H1 (cell line): ENCODE measurements at regions not wholly inside any gene's neighbourhood (a gene's known extent, or its start where the extent isn't known, plus 50 kb on each side); places are given as distances from the start of the nearest gene placed in this dataset.

ENCODE experiments used
- CTCF ChIA-PET: fragments of 300-600 bp; sonication (Branson Sonifier 250); formaldehyde crosslinking; loops from one replicate; lab custom pipeline; 2021; ENCODE audit not compliant: partially characterized antibody; lab: Charles Lee
- POLR2A ChIA-PET: fragments of 300-600 bp; sonication (Branson Sonifier 250); formaldehyde crosslinking; loops from one replicate; lab custom pipeline; 2021; ENCODE audit warnings: inconsistent platforms; ENCODE audit not compliant: partially characterized antibody; lab: Charles Lee
- DNase-seq, 2 experiments: peaks; one replicate each; pipeline versions ENCODE4 v3.0.0 to v3.0.0-alpha.2; 2010 to 2022; ENCODE audit warnings: low spot score in 2 of 2, low read depth in 1 of 2, mixed read lengths in 1 of 2
- FAIRE-seq: peaks from 2 replicates; lab custom pipeline; 2011; peaks lifted over from hg19 to GRCh38; lab: Jason Lieb, UNC
- H2AFZ ChIP-seq: 2 replicates; pipeline ENCODE4 v1.8.1; 2012; ENCODE audit warnings: low read length, inconsistent platforms
- H2AK5ac ChIP-seq: 2 replicates; pipeline ENCODE4 v1.6.1; 2013; ENCODE audit warnings: low read depth, low read length
- H2BK120ac ChIP-seq: replicated peaks from 2 replicates; pipeline ENCODE3; 2013; ENCODE audit warnings: low read depth, low read length, inconsistent platforms
- H2BK12ac ChIP-seq: 2 replicates; pipeline ENCODE4 v1.6.1; 2013; ENCODE audit warnings: low read depth, low read length
- H2BK15ac ChIP-seq: 2 replicates; pipeline ENCODE4 v1.6.1; 2013; ENCODE audit warnings: low read length
- H2BK20ac ChIP-seq: 2 replicates; pipeline ENCODE4 v1.6.1; 2013; ENCODE audit warnings: low read length
- H2BK5ac ChIP-seq: 2 replicates; pipeline ENCODE4 v1.6.1; 2013; ENCODE audit warnings: low read depth, low read length
- H3K14ac ChIP-seq: 2 replicates; pipeline ENCODE4 v1.6.1; 2013; ENCODE audit warnings: inconsistent platforms; ENCODE audit not compliant: insufficient read length
- H3K18ac ChIP-seq: 2 replicates; pipeline ENCODE4 v1.6.1; 2013; ENCODE audit warnings: low read length; ENCODE audit errors: extremely low read depth
- H3K23ac ChIP-seq: 2 replicates; pipeline ENCODE4 v1.6.1; 2013; ENCODE audit warnings: inconsistent platforms; ENCODE audit not compliant: insufficient read length
- H3K23me2 ChIP-seq: 2 replicates; pipeline ENCODE4 v1.6.1; 2013; ENCODE audit warnings: low read depth, low read length
- H3K27ac ChIP-seq: 2 replicates; pipeline ENCODE4 v1.6.1; 2011; ENCODE audit warnings: low read depth, low read length, inconsistent platforms
- H3K27me3 ChIP-seq, 4 experiments: replicated peaks in 1 of 4; 1 replicate in 1 of 4; 2 replicates in 3 of 4; pipeline versions ENCODE4 v1.6.1 to v1.8.1; 2011 to 2013; ENCODE audit warnings: low read length in 3 of 4, mild to moderate bottlenecking in 3 of 4, inconsistent platforms in 2 of 4, mixed read lengths in 2 of 4, moderate library complexity in 1 of 4; ENCODE audit not compliant: control insufficient read depth in 3 of 4, insufficient read depth in 3 of 4; ENCODE audit errors: extremely low read depth in 1 of 4
- H3K36me3 ChIP-seq, 4 experiments: 2 replicates each; pipeline versions ENCODE4 v1.6.1 to v1.8.1; 2011 to 2013; ENCODE audit warnings: mild to moderate bottlenecking in 4 of 4, low read length in 3 of 4, moderate library complexity in 2 of 4, control low read depth in 1 of 4, inconsistent platforms in 1 of 4; ENCODE audit not compliant: insufficient read depth in 4 of 4, control insufficient read depth in 2 of 4
- H3K4ac ChIP-seq: replicated peaks from 2 replicates; pipeline ENCODE3; 2013; ENCODE audit warnings: low read length, low read depth, mixed read lengths, inconsistent platforms; ENCODE audit not compliant: insufficient read length
- H3K4me1 ChIP-seq, 4 experiments: replicated peaks in 1 of 4; 1 replicate in 1 of 4; 2 replicates in 3 of 4; pipeline versions ENCODE4 v1.6.1 to v1.8.1; 2011 to 2013; ENCODE audit warnings: low read length in 3 of 4, inconsistent platforms in 2 of 4, mixed read lengths in 1 of 4; ENCODE audit not compliant: insufficient read depth in 4 of 4, control insufficient read depth in 3 of 4
- H3K4me2 ChIP-seq, 2 experiments: 2 replicates each; pipeline versions ENCODE4 v1.6.1 to v1.8.1; 2011 to 2013; ENCODE audit warnings: low read depth in 2 of 2, low read length in 2 of 2, control low read depth in 1 of 2, inconsistent platforms in 1 of 2, mild to moderate bottlenecking in 1 of 2; ENCODE audit not compliant: insufficient read depth in 1 of 2
- H3K4me3 ChIP-seq, 4 experiments: fragments of 200-600, 300-600 bp in 1 of 4; sonication (generic), shearing (Covaris generic), sonication (Bioruptor Twin) in 1 of 4; 2 replicates each; pipeline versions ENCODE4 v1.5.1 to v1.8.1; 2011 to 2016; ENCODE audit warnings: low read length in 4 of 4, low read depth in 3 of 4, control low read depth in 2 of 4, inconsistent platforms in 2 of 4, mild to moderate bottlenecking in 2 of 4, mixed read lengths in 1 of 4, moderate library complexity in 1 of 4; ENCODE audit not compliant: insufficient read depth in 2 of 4; ENCODE audit errors: extremely low read depth in 1 of 4
- H3K56ac ChIP-seq: replicated peaks from 2 replicates; pipeline ENCODE3; 2013; ENCODE audit warnings: low read depth, mild to moderate bottlenecking, mixed read lengths, low read length, inconsistent platforms; ENCODE audit not compliant: insufficient read length
- H3K79me1 ChIP-seq: 2 replicates; pipeline ENCODE4 v1.6.1; 2013; ENCODE audit warnings: low read depth, low read length, control low read depth
- H3K79me2 ChIP-seq, 2 experiments: 2 replicates each; pipeline versions ENCODE4 v1.6.1 to v1.8.1; 2012 to 2013; ENCODE audit warnings: low read length in 2 of 2, mild to moderate bottlenecking in 2 of 2, inconsistent platforms in 1 of 2; ENCODE audit not compliant: insufficient read depth in 2 of 2, control insufficient read depth in 1 of 2
- H3K9ac ChIP-seq, 4 experiments: replicated peaks in 1 of 4; 1 replicate in 1 of 4; 2 replicates in 3 of 4; pipeline versions ENCODE4 v1.6.1 to v1.8.1; 2011 to 2013; ENCODE audit warnings: low read depth in 3 of 4, low read length in 3 of 4, control low read depth in 2 of 4, mild to moderate bottlenecking in 2 of 4, moderate library complexity in 2 of 4, inconsistent platforms in 1 of 4; ENCODE audit errors: extremely low read depth in 1 of 4
- H3K9me3 ChIP-seq, 2 experiments: 2 replicates each; pipeline versions ENCODE4 v1.6.1 to v1.8.1; 2012 to 2013; ENCODE audit warnings: mild to moderate bottlenecking in 2 of 2, moderate library complexity in 2 of 2, control low read depth in 1 of 2, inconsistent platforms in 1 of 2, low read depth in 1 of 2, low read length in 1 of 2, mixed read lengths in 1 of 2; ENCODE audit not compliant: insufficient read depth in 2 of 2
- H4K20me1 ChIP-seq, 2 experiments: replicated peaks in 1 of 2; 2 replicates each; pipeline versions ENCODE3 to v1.8.1; 2011 to 2013; ENCODE audit warnings: inconsistent platforms in 2 of 2, low read length in 2 of 2, mild to moderate bottlenecking in 1 of 2; ENCODE audit not compliant: insufficient read depth in 2 of 2, control insufficient read depth in 1 of 2
- H4K5ac ChIP-seq: 2 replicates; pipeline ENCODE4 v1.6.1; 2013; ENCODE audit warnings: low read length, low read depth, mixed read lengths, inconsistent platforms; ENCODE audit not compliant: insufficient read length
- H4K8ac ChIP-seq: 2 replicates; pipeline ENCODE4 v1.8.0; 2013; ENCODE audit warnings: mild to moderate bottlenecking, moderate library complexity, low read length, inconsistent platforms; ENCODE audit not compliant: insufficient read depth; ENCODE audit errors: extremely low read depth
- H4K91ac ChIP-seq: replicated peaks from 2 replicates; pipeline ENCODE3; 2013; ENCODE audit warnings: low read length, mixed read lengths, inconsistent platforms; ENCODE audit not compliant: insufficient read length
- RNF2 ChIP-seq: fragments of 200-900, 300-1000 bp; sonication (generic); IDR thresholded peaks from 2 replicates; pipeline ENCODE4 v1.7.1; 2016; ENCODE audit warnings: borderline replicate concordance, low read depth, mild to moderate bottlenecking, antibody characterized with exemption, low read length; ENCODE audit not compliant: poor library complexity, severe bottlenecking; ENCODE audit errors: missing control alignments

GRCh38 chr10:59960751-59961150, 54.4 kb upstream of the CCDC6 start:
- Histone ChIP-seq H4K5ac (no peak overlapping the region), H3K4me3 (no peak overlapping the region), H3K56ac (no peak overlapping the region), H2BK120ac (no peak overlapping the region), H3K23ac (no peak overlapping the region), H3K79me2 (no peaks in the 10 kb centered on the region), H4K20me1 (no peaks in the 10 kb centered on the region), H2BK12ac (no peak overlapping the region), H4K91ac (no peak overlapping the region), H3K18ac (no peak overlapping the region), H2BK15ac (no peak overlapping the region), H3K27ac (no peak overlapping the region), H3K79me1 (no peaks in the 10 kb centered on the region), H3K9ac (no peak overlapping the region), H4K8ac (no peak overlapping the region), H2AK5ac (no peak overlapping the region), H3K36me3 (no peaks in the 10 kb centered on the region), H3K27me3 (no peaks in the 10 kb centered on the region), H3K4ac (no peak overlapping the region), H2BK5ac (no peak overlapping the region), H2AFZ (no peak overlapping the region), H3K14ac (no peak overlapping the region), H3K4me1 (peaks cover 0 to 4% (median under 1%) of the 10 kb centered on the region in 4 experiments; a peak in 2 of 7 replicates), H3K4me2 (no peak overlapping the region), H3K9me3 (no peaks in the 10 kb centered on the region), H3K23me2 (no peaks in the 10 kb centered on the region), H2BK20ac (no peak overlapping the region)
- FAIRE-seq: no peak
- ChIA-PET CTCF (interaction anchor here (3.1 kb wide), 1 partner anchor 9 kb away, joined by 12 read pairs; no protein-coding TSS in a partner anchor), POLR2A (no interaction called here)
- DNase-seq: no peak
- no peak for TF ChIP-seq RNF2
